PC-9 (cell line): ENCODE measurements at regions not wholly inside any gene's neighbourhood (a gene's known extent, or its start where the extent isn't known, plus 50 kb on each side); places are given as distances from the start of the nearest gene placed in this dataset.
"Not testable (repeated sequence)": the region's sequence is repeated elsewhere in the genome, so short reads cannot be mapped to it uniquely, and the experiment has no call there.

Experiments
- BruUV-seq: library from RNA; stranded (reverse); fragments of 400-500 nt; replicated peaks from 2 replicates; lab custom pipeline; 2021; lab: Mats Ljungman, UMichigan
- CTCF ChIA-PET: fragments of 300-600 bp; sonication (Branson Sonifier 250); formaldehyde crosslinking; loops from one replicate; lab custom pipeline; 2022; ENCODE audit warnings: antibody characterized with exemption; lab: Charles Lee
- POLR2A ChIA-PET: fragments of 300-600 bp; sonication (Branson Sonifier 250); formaldehyde crosslinking; loops from one replicate; lab custom pipeline; 2022; ENCODE audit warnings: antibody characterized with exemption; ENCODE audit not compliant: unreplicated experiment; lab: Charles Lee
- DNase-seq, 2 experiments: peaks; one replicate each; pipeline versions ENCODE4 v3.0.0 to v3.0.0-alpha.2; 2015 to 2022; ENCODE audit warnings: mixed read lengths in 1 of 2
- H2AFZ ChIP-seq: fragments of 200-600 bp; sonication (generic); 2 replicates; pipeline ENCODE4 v1.8.1; 2017; ENCODE audit warnings: antibody characterized with exemption
- H3F3A ChIP-seq: fragments of 200-600 bp; sonication (generic); 2 replicates; pipeline ENCODE4 v1.8.1; 2017; ENCODE audit warnings: antibody characterized with exemption, mild to moderate bottlenecking, low read depth; ENCODE audit not compliant: insufficient read depth
- H3K27ac ChIP-seq: fragments of 200-600 bp; sonication (generic); 2 replicates; pipeline ENCODE4 v1.6.1; 2016; ENCODE audit warnings: mixed run types
- H3K27me3 ChIP-seq: fragments of 200-600 bp; sonication (generic); 2 replicates; pipeline ENCODE4 v1.6.1; 2016; ENCODE audit warnings: low read depth, mixed run types; ENCODE audit not compliant: insufficient read depth
- H3K36me3 ChIP-seq: fragments of 200-600 bp; sonication (generic); 2 replicates; pipeline ENCODE4 v1.6.1; 2016; ENCODE audit warnings: low read depth, mixed run types
- H3K4me1 ChIP-seq: fragments of 200-600 bp; sonication (generic); replicated peaks from 2 replicates; pipeline ENCODE4 v1.6.1; 2016; ENCODE audit warnings: mixed run types; ENCODE audit not compliant: insufficient read depth
- H3K4me2 ChIP-seq: fragments of 200-600 bp; sonication (generic); 2 replicates; pipeline ENCODE4 v1.6.1; 2017; ENCODE audit warnings: mixed run types
- H3K4me3 ChIP-seq: fragments of 200-600 bp; sonication (generic); 2 replicates; pipeline ENCODE4 v1.6.1; 2016; ENCODE audit warnings: mixed run types
- H3K79me2 ChIP-seq: fragments of 200-600 bp; sonication (generic); 2 replicates; pipeline ENCODE4 v1.6.1; 2017; ENCODE audit warnings: low read depth, mixed run types
- H3K9me2 ChIP-seq: fragments of 200-600 bp; sonication (generic); 2 replicates; pipeline ENCODE4 v1.8.1; 2017; ENCODE audit warnings: mild to moderate bottlenecking; ENCODE audit not compliant: insufficient read depth
- H3K9me3 ChIP-seq: fragments of 200-600 bp; sonication (generic); 2 replicates; pipeline ENCODE4 v1.8.1; 2016; ENCODE audit warnings: low read depth; ENCODE audit not compliant: insufficient read depth
- H4K20me1 ChIP-seq: fragments of 200-600 bp; sonication (generic); 2 replicates; pipeline ENCODE4 v1.8.1; 2017; ENCODE audit not compliant: insufficient read depth
- CTCF ChIP-seq: fragments of 200-600 bp; sonication (generic); conservative IDR thresholded peaks from 2 replicates; pipeline ENCODE4 v1.6.1; 2017; ENCODE audit warnings: mixed run types, antibody characterized with exemption, mild to moderate bottlenecking, moderate library complexity
- EZH2 ChIP-seq: fragments of 200-600 bp; sonication (generic); IDR thresholded peaks from 2 replicates; pipeline ENCODE4 v1.8.0; 2017; ENCODE audit warnings: antibody characterized with exemption, low read depth
- intact Hi-C: fragments of 100-400 bp; cut with micrococcal nuclease; formaldehyde crosslinking; loops from one replicate; pipeline ENCODE4 v1.10.0; 2022; ENCODE audit not compliant: unreplicated experiment

GRCh38 chr16:87048038-87048729 is 269.0 kb downstream of the C16orf95 start:
- H3K36me3 ChIP-seq: no peaks in the 10 kb centered on the region
- H3K4me2 ChIP-seq: no peak overlapping the region
- TF ChIP-seq EZH2 (no peak), CTCF (no peak)
- ChIA-PET POLR2A (no interaction called here), CTCF (no interaction called here)
- intact Hi-C loops: no loop called here
- no peak overlapping the region for H2AFZ ChIP-seq
- H3K27ac ChIP-seq: no peak overlapping the region
- H3F3A ChIP-seq: no peaks in the 10 kb centered on the region
- no peaks in the 10 kb centered on the region for H3K9me3 ChIP-seq
- no peaks in the 10 kb centered on the region for H3K9me2 ChIP-seq
- no peaks in the 10 kb centered on the region for H3K4me1 ChIP-seq
- no peak for DNase-seq
- peaks cover 92% of the 10 kb centered on the region for H3K27me3 ChIP-seq
- H4K20me1 ChIP-seq: no peaks in the 10 kb centered on the region
- H3K79me2 ChIP-seq: no peaks in the 10 kb centered on the region
- no TSS peak for BruUV-seq
- H3K4me3 ChIP-seq: no peak overlapping the region

GRCh38 chr16:87048730-87049115 is 268.5 kb downstream of the C16orf95 start:
- no peak overlapping the region for H3K27ac ChIP-seq
- no peak overlapping the region for H3K4me2 ChIP-seq
- ChIA-PET POLR2A (no interaction called here), CTCF (no interaction called here)
- intact Hi-C loops: no loop called here
- no peak for DNase-seq
- H3K9me2 ChIP-seq: no peaks in the 10 kb centered on the region
- H3K79me2 ChIP-seq: no peaks in the 10 kb centered on the region
- no peaks in the 10 kb centered on the region for H3F3A ChIP-seq
- H3K4me3 ChIP-seq: no peak overlapping the region
- no peaks in the 10 kb centered on the region for H4K20me1 ChIP-seq
- peaks cover 90% of the 10 kb centered on the region for H3K27me3 ChIP-seq
- H3K36me3 ChIP-seq: no peaks in the 10 kb centered on the region
- no peaks in the 10 kb centered on the region for H3K9me3 ChIP-seq
- no peak for TF ChIP-seq CTCF
- no peak for TF ChIP-seq EZH2
- H2AFZ ChIP-seq: no peak overlapping the region
- no peaks in the 10 kb centered on the region for H3K4me1 ChIP-seq
- no TSS peak for BruUV-seq

GRCh38 chr16:87049216-87049615 is 268.0 kb downstream of the C16orf95 start:
- H3K4me3 ChIP-seq, CTCF ChIA-PET, DNase-seq, H3F3A ChIP-seq, H4K20me1 ChIP-seq, H3K27ac ChIP-seq, H3K79me2 ChIP-seq, H3K9me3 ChIP-seq, H3K4me1 ChIP-seq, H3K9me2 ChIP-seq, H2AFZ ChIP-seq, intact Hi-C loops, BruUV-seq, POLR2A ChIA-PET, H3K36me3 ChIP-seq, H3K4me2 ChIP-seq: not testable (repeated sequence)
- peaks cover 90% of the 10 kb centered on the region for H3K27me3 ChIP-seq

GRCh38 chr16:87050142-87050541 is 267.1 kb downstream of the C16orf95 start:
- no peak overlapping the region for H3K4me3 ChIP-seq
- intact Hi-C loops: no loop called here
- no peak for TF ChIP-seq CTCF
- TF ChIP-seq EZH2: no peak
- POLR2A ChIA-PET: no interaction called here
- H3K9me3 ChIP-seq: no peaks in the 10 kb centered on the region
- no TSS peak for BruUV-seq
- no peaks in the 10 kb centered on the region for H3K4me1 ChIP-seq
- H3K36me3 ChIP-seq: no peaks in the 10 kb centered on the region
- no peaks in the 10 kb centered on the region for H3K79me2 ChIP-seq
- no peak overlapping the region for H2AFZ ChIP-seq
- H3K27me3 ChIP-seq: peaks cover 90% of the 10 kb centered on the region
- no peaks in the 10 kb centered on the region for H3K9me2 ChIP-seq
- DNase-seq: no peak
- H3F3A ChIP-seq: no peaks in the 10 kb centered on the region
- H4K20me1 ChIP-seq: no peaks in the 10 kb centered on the region
- H3K4me2 ChIP-seq: no peak overlapping the region
- CTCF ChIA-PET: no interaction called here
- H3K27ac ChIP-seq: no peak overlapping the region
